Mesenchymal stem cell (in vitro differentiated cells and primary cell): ENCODE measurements at regions not wholly inside any gene's neighbourhood (a gene's known extent, or its start where the extent isn't known, plus 50 kb on each side); places are given as distances from the start of the nearest gene placed in this dataset.

ENCODE experiments used
- DNase-seq: peaks from one replicate; pipeline ENCODE4 v3.0.0-alpha.2; 2013
- H2AFZ ChIP-seq: one replicate; pipeline ENCODE4 v1.6.1; 2013; ENCODE audit warnings: low read depth, mild to moderate bottlenecking, control low read depth, inconsistent platforms, low read length, moderate library complexity
- H2AK5ac ChIP-seq: 2 replicates; pipeline ENCODE4 v1.6.1; 2013; ENCODE audit warnings: low read length, moderate library complexity, mild to moderate bottlenecking, inconsistent platforms; ENCODE audit not compliant: severe bottlenecking
- H2BK120ac ChIP-seq: one replicate; pipeline ENCODE4 v1.6.1; 2013; ENCODE audit warnings: low read depth, mild to moderate bottlenecking, inconsistent platforms, low read length, moderate library complexity
- H2BK12ac ChIP-seq, 2 experiments: one replicate each; pipeline ENCODE4 v1.6.1; 2013; ENCODE audit warnings: inconsistent platforms in 2 of 2, low read length in 2 of 2, mild to moderate bottlenecking in 2 of 2, moderate library complexity in 2 of 2, control low read depth in 1 of 2
- H2BK15ac ChIP-seq: one replicate; pipeline ENCODE4 v1.6.1; 2013; ENCODE audit warnings: mild to moderate bottlenecking, low read depth, inconsistent platforms; ENCODE audit not compliant: poor library complexity, severe bottlenecking
- H2BK5ac ChIP-seq: 2 replicates; pipeline ENCODE4 v1.6.1; 2013; ENCODE audit warnings: low read depth, mild to moderate bottlenecking, low read length, control low read depth, inconsistent platforms; ENCODE audit not compliant: poor library complexity, severe bottlenecking
- H3K14ac ChIP-seq, 2 experiments: one replicate each; pipeline ENCODE4 v1.6.1; 2013; ENCODE audit warnings: inconsistent platforms in 2 of 2, low read length in 2 of 2, control low read depth in 1 of 2, mild to moderate bottlenecking in 1 of 2, moderate library complexity in 1 of 2
- H3K18ac ChIP-seq, 2 experiments: one replicate each; pipeline ENCODE4 v1.6.1; 2013; ENCODE audit warnings: inconsistent platforms in 2 of 2, low read length in 2 of 2, control low read depth in 1 of 2, low read depth in 1 of 2, mild to moderate bottlenecking in 1 of 2
- H3K23ac ChIP-seq, 2 experiments: one replicate each; pipeline ENCODE4 v1.6.1; 2013; ENCODE audit warnings: inconsistent platforms in 2 of 2, low read length in 2 of 2, mild to moderate bottlenecking in 2 of 2, moderate library complexity in 2 of 2, control low read depth in 1 of 2
- H3K27ac ChIP-seq: 2 replicates; pipeline ENCODE4 v1.5.1; 2013; ENCODE audit warnings: mild to moderate bottlenecking, moderate library complexity, low read length, control low read depth, inconsistent platforms; ENCODE audit not compliant: poor library complexity, severe bottlenecking
- H3K27me3 ChIP-seq, 2 experiments: 2 replicates each; pipeline versions ENCODE4 v1.6.1 to v1.7.0; 2013; ENCODE audit warnings: low read length in 2 of 2, mild to moderate bottlenecking in 2 of 2, moderate library complexity in 2 of 2, control low read depth in 1 of 2, inconsistent platforms in 1 of 2; ENCODE audit not compliant: control insufficient read depth in 1 of 2, insufficient read depth in 1 of 2
- H3K36me3 ChIP-seq, 2 experiments: 2 replicates each; pipeline versions ENCODE4 v1.6.1 to v1.7.0; 2013; ENCODE audit warnings: low read length in 2 of 2, control low read depth in 1 of 2, inconsistent platforms in 1 of 2, low read depth in 1 of 2, mild to moderate bottlenecking in 1 of 2; ENCODE audit not compliant: insufficient read depth in 2 of 2, control insufficient read depth in 1 of 2
- H3K4ac ChIP-seq, 2 experiments: one replicate each; pipeline ENCODE4 v1.6.1; 2013; ENCODE audit warnings: inconsistent platforms in 2 of 2, low read length in 2 of 2, mild to moderate bottlenecking in 2 of 2, moderate library complexity in 2 of 2, control low read depth in 1 of 2, low read depth in 1 of 2
- H3K4me1 ChIP-seq: 2 replicates; pipeline ENCODE4 v1.6.1; 2013; ENCODE audit warnings: low read depth, low read length, control low read depth; ENCODE audit not compliant: control insufficient read depth, insufficient read depth
- H3K4me2 ChIP-seq: 2 replicates; pipeline ENCODE4 v1.6.1; 2013; ENCODE audit warnings: low read length, mild to moderate bottlenecking, inconsistent platforms; ENCODE audit not compliant: poor library complexity, severe bottlenecking
- H3K4me3 ChIP-seq, 2 experiments: 2 replicates each; pipeline versions ENCODE4 v1.5.1 to v1.7.0; 2013; ENCODE audit warnings: low read length in 2 of 2, mild to moderate bottlenecking in 2 of 2, control low read depth in 1 of 2, low read depth in 1 of 2; ENCODE audit not compliant: insufficient read depth in 1 of 2
- H3K79me1 ChIP-seq: replicated peaks from 2 replicates; pipeline ENCODE4 v1.6.1; 2013; ENCODE audit warnings: mild to moderate bottlenecking, control low read depth, low read length, inconsistent platforms; ENCODE audit not compliant: poor library complexity, severe bottlenecking
- H3K9ac ChIP-seq: 2 replicates; pipeline ENCODE4 v1.7.0; 2013; ENCODE audit warnings: mild to moderate bottlenecking, low read length, moderate library complexity
- H3K9me3 ChIP-seq: 2 replicates; pipeline ENCODE4 v1.7.0; 2013; ENCODE audit warnings: mild to moderate bottlenecking, low read length; ENCODE audit not compliant: control insufficient read depth
- H4K8ac ChIP-seq: one replicate; pipeline ENCODE4 v1.6.1; 2013; ENCODE audit warnings: inconsistent platforms, mild to moderate bottlenecking, low read length, moderate library complexity
- H4K91ac ChIP-seq: one replicate; pipeline ENCODE4 v1.6.1; 2013; ENCODE audit warnings: mild to moderate bottlenecking, low read length, inconsistent platforms
- WGBS: methylation state at CpG from one replicate; pipeline ENCODE4 v1.1.7; 2013; ENCODE audit warnings: mixed read lengths; 5-methylcytosine and 5-hydroxymethylcytosine counted together

DNA sequence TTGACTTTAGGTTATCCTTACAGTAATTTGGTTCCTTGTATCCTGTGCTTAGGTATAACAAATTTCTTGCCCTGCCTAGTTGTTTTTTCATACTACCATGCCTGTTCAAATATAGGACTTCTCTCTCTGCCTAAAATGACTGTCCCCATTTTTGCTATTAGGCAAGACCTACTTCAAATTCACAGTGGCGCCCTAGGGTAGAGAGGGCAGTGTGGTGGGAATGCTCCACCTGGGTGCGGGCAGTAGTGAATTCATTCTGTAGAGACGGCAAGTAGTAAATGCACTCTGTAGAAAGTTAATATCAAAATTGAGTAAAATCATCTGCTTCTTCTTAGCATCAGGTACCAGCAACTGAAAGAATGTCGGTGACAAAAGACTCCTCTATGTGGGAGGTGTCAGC, 120.4 kb upstream of the RHOBTB1 start:
- WGBS: 100% methylated on average over 1 of the region's 4 CpGs
- H3K9me3 ChIP-seq: no peaks in the 10 kb centered on the region
- H3K4me3 ChIP-seq: no peak overlapping the region

DNA sequence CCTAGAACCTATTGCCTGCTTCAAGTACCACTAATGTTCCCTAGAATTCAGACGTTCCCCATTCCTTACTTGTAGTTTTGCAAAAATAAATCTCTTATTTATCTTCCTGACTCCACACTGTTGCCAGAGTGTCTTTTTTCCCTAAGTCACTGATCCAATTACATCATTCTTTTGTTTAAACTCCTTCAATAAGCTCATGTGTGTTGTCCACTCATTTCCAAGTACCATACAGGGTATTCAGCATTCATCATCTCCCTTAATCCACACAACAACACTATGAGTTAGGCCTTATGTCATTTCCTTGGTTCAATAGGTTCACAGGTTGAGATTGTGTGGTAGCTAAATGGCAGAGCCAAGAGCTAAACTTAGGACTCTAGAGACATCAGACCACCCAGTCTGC, 119.9 kb upstream of the RHOBTB1 start:
- H3K27ac ChIP-seq: no peak overlapping the region
- no peaks in the 10 kb centered on the region for H3K36me3 ChIP-seq
- H3K23ac ChIP-seq: no peak overlapping the region
- H2BK5ac ChIP-seq: no peak overlapping the region
- no peaks in the 10 kb centered on the region for H3K4me1 ChIP-seq
- H3K9me3 ChIP-seq: no peaks in the 10 kb centered on the region
- no peak overlapping the region for H3K18ac ChIP-seq
- no peak overlapping the region for H3K9ac ChIP-seq
- no peak overlapping the region for H4K8ac ChIP-seq
- peaks cover 0 to 44% of the 10 kb centered on the region in 2 experiments for H3K27me3 ChIP-seq
- no peak overlapping the region for H3K4me3 ChIP-seq
- no peaks in the 10 kb centered on the region for H3K79me1 ChIP-seq
- no peak overlapping the region for H4K91ac ChIP-seq
- H2AK5ac ChIP-seq: no peak overlapping the region
- WGBS: 94% methylated on average over 1 of the region's 1 CpG
- H2BK15ac ChIP-seq: no peak overlapping the region
- no peak for DNase-seq
- H2BK12ac ChIP-seq: no peak overlapping the region
- H3K14ac ChIP-seq: no peak overlapping the region
- H2AFZ ChIP-seq: no peak overlapping the region
- H2BK120ac ChIP-seq: no peak overlapping the region
- H3K4me2 ChIP-seq: no peak overlapping the region
- H3K4ac ChIP-seq: no peak overlapping the region

More for the DNA sequence above, 120.4 kb upstream of the RHOBTB1 start:
- H3K79me1 ChIP-seq: no peaks in the 10 kb centered on the region
- no peak for DNase-seq
- H4K91ac ChIP-seq: no peak overlapping the region
- H4K8ac ChIP-seq: no peak overlapping the region
- no peak overlapping the region for H2BK5ac ChIP-seq
- no peak overlapping the region for H2BK15ac ChIP-seq
- no peak overlapping the region for H3K14ac ChIP-seq
- H3K23ac ChIP-seq: no peak overlapping the region
- no peak overlapping the region for H3K18ac ChIP-seq
- peaks cover 0 to 44% of the 10 kb centered on the region in 2 experiments for H3K27me3 ChIP-seq
- no peak overlapping the region for H2AFZ ChIP-seq
- no peak overlapping the region for H3K4me2 ChIP-seq
- no peak overlapping the region for H3K27ac ChIP-seq
- H3K36me3 ChIP-seq: no peaks in the 10 kb centered on the region
- no peak overlapping the region for H2AK5ac ChIP-seq
- H3K9ac ChIP-seq: no peak overlapping the region
- no peak overlapping the region for H2BK12ac ChIP-seq
- no peak overlapping the region for H2BK120ac ChIP-seq
- H3K4ac ChIP-seq: no peak overlapping the region
- no peaks in the 10 kb centered on the region for H3K4me1 ChIP-seq

GRCh38 chr10:61063034-61063433, 119.0 kb upstream of the RHOBTB1 start:
- H3K4me1 ChIP-seq: no peaks in the 10 kb centered on the region
- no peak overlapping the region for H2BK120ac ChIP-seq
- peak overlapping the region in 1 of 2 experiments; percentile 12 for H3K18ac ChIP-seq
- no peak overlapping the region for H4K8ac ChIP-seq
- no peak overlapping the region for H2BK12ac ChIP-seq
- H4K91ac ChIP-seq: no peak overlapping the region
- H3K14ac ChIP-seq: no peak overlapping the region
- no peak overlapping the region for H3K4me2 ChIP-seq
- 90% methylated on average over 2 of the region's 3 CpGs for WGBS
- no peaks in the 10 kb centered on the region for H3K79me1 ChIP-seq
- H3K23ac ChIP-seq: no peak overlapping the region
- peaks cover 0 to 41% of the 10 kb centered on the region in 2 experiments for H3K27me3 ChIP-seq
- DNase-seq: no peak
- H3K4ac ChIP-seq: no peak overlapping the region
- H3K9ac ChIP-seq: no peak overlapping the region
- H2AK5ac ChIP-seq: no peak overlapping the region
- H2BK15ac ChIP-seq: no peak overlapping the region
- no peak overlapping the region for H3K27ac ChIP-seq
- no peak overlapping the region for H2AFZ ChIP-seq
- H2BK5ac ChIP-seq: no peak overlapping the region
- peak overlapping the region in 1 of 2 experiments; percentile 4 for H3K4me3 ChIP-seq
- no peaks in the 10 kb centered on the region for H3K9me3 ChIP-seq
- H3K36me3 ChIP-seq: no peaks in the 10 kb centered on the region

GRCh38 chr10:61061923-61062504, 118.0 kb upstream of the RHOBTB1 start:
- H3K23ac ChIP-seq: no peak overlapping the region
- H3K4ac ChIP-seq: no peak overlapping the region
- H3K14ac ChIP-seq: no peak overlapping the region
- H4K8ac ChIP-seq: no peak overlapping the region
- H3K27me3 ChIP-seq: peaks cover 0 to 31% of the 10 kb centered on the region in 2 experiments
- no peak overlapping the region for H2BK12ac ChIP-seq
- no peak overlapping the region for H3K4me3 ChIP-seq
- DNase-seq: no peak
- no peak overlapping the region for H2BK15ac ChIP-seq
- no peak overlapping the region for H3K27ac ChIP-seq
- no peak overlapping the region for H2AFZ ChIP-seq
- 87% methylated on average over 6 of the region's 6 CpGs for WGBS
- H3K4me1 ChIP-seq: no peaks in the 10 kb centered on the region
- H3K9me3 ChIP-seq: no peaks in the 10 kb centered on the region
- no peak overlapping the region for H3K9ac ChIP-seq
- no peak overlapping the region for H2BK5ac ChIP-seq
- H3K36me3 ChIP-seq: no peaks in the 10 kb centered on the region
- no peak overlapping the region for H2AK5ac ChIP-seq
- no peak overlapping the region for H3K4me2 ChIP-seq
- H3K79me1 ChIP-seq: no peaks in the 10 kb centered on the region
- H4K91ac ChIP-seq: no peak overlapping the region
- no peak overlapping the region for H2BK120ac ChIP-seq
- H3K18ac ChIP-seq: no peak overlapping the region
